Activated CD4-positive, alpha-beta memory T cell treated with anti-CD3 and anti-CD28 coated beads for 36 hours (primary cell): ENCODE measurements at regions not wholly inside any gene's neighbourhood (a gene's known extent, or its start where the extent isn't known, plus 50 kb on each side); places are given as distances from the start of the nearest gene placed in this dataset.

Source experiments
- CTCF ChIA-PET: fragments of 350-600 bp; sonication (Branson Sonifier 250); formaldehyde crosslinking; loops from one replicate; lab custom pipeline; 2021; ENCODE audit warnings: antibody characterized with exemption, inconsistent platforms; lab: Charles Lee
- POLR2A ChIA-PET: fragments of 350-600 bp; sonication (Branson Sonifier 250); formaldehyde crosslinking; loops from one replicate; lab custom pipeline; 2021; ENCODE audit warnings: antibody characterized with exemption; lab: Charles Lee
- DNase-seq: peaks from one replicate; pipeline ENCODE4 v3.0.0-alpha.2; 2020
- H3K27ac Mint-ChIP-seq: one replicate; pipeline ENCODE4 v1.8.0; 2021; ENCODE audit warnings: mixed read lengths
- H3K27me3 Mint-ChIP-seq: one replicate; pipeline ENCODE4 v1.8.0; 2021; ENCODE audit warnings: mixed read lengths
- H3K36me3 Mint-ChIP-seq: one replicate; pipeline ENCODE4 v1.8.0; 2021; ENCODE audit warnings: mixed read lengths
- H3K4me1 Mint-ChIP-seq: one replicate; pipeline ENCODE4 v1.8.0; 2021; ENCODE audit warnings: low read depth, mixed read lengths
- H3K4me3 Mint-ChIP-seq: one replicate; pipeline ENCODE4 v1.8.0; 2021; ENCODE audit warnings: mild to moderate bottlenecking, mixed read lengths
- H3K9me3 Mint-ChIP-seq: one replicate; pipeline ENCODE4 v1.8.0; 2021; ENCODE audit warnings: mixed read lengths
- intact Hi-C: fragments of 100-400 bp; cut with micrococcal nuclease; formaldehyde crosslinking; loops from one replicate; pipeline ENCODE4 v1.15.1; 2023

DNA sequence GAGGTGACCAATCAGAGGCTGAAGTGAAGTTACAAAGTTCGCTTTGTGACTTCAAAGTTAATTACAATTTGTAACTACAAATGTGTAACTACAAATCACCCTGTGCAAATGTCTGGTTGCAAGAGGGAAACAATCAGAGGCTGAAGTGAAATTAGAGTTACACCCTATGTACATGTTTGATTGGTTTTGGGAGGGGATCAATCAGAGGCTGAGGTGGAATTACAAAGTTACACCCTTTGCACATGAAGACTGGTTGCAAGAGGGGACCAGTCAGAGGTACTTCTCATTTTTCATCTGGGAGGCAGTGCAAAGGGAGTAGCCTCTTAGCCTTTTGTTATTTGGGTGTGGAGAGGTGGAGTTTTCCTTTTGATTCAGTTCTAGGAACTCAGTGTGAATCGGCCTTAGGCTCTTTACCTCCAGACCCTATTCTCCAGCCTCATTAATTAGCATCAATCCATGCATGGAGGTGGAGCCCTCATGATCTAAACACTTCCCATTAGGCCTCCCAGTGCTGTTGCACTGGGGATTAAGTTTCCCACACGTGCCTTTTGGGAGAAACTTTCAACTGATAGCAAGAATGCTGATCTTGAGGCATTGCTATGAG lies 291.3 kb upstream of the MTNR1B start:
- intact Hi-C loops: no loop called here
- no peaks in the 10 kb centered on the region for H3K36me3 Mint-ChIP-seq
- ChIA-PET CTCF (no interaction called here), POLR2A (no interaction called here)
- no peak overlapping the region for H3K27ac Mint-ChIP-seq
- no peak for DNase-seq
- H3K4me1 Mint-ChIP-seq: no peaks in the 10 kb centered on the region
- peaks cover 2% of the 10 kb centered on the region for H3K27me3 Mint-ChIP-seq
- peaks cover 2% of the 10 kb centered on the region for H3K9me3 Mint-ChIP-seq
- no peak overlapping the region for H3K4me3 Mint-ChIP-seq

DNA sequence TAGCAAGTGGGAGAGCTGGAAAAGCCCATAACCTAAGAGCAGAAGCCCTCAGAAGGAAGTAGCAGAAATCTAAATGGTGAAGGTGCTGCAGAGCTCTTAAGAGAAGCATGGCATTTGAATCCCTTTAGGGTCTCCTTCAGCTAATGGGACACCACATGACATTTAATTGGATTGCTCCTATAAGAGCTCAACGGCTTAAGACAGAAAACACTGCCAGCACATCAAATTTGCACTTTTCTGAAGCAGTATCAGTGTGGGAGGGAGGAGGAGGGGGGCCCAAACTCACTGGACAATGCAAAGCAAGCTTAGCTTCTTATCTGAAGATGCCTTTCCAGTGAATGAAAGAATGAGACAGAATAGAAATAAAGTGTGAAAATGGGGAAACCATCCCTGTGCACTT lies 287.9 kb upstream of the MTNR1B start:
- Mint-ChIP-seq H3K4me3 (no peak overlapping the region), H3K4me1 (no peaks in the 10 kb centered on the region), H3K27me3 (peaks cover 2% of the 10 kb centered on the region), H3K36me3 (no peaks in the 10 kb centered on the region), H3K9me3 (peaks cover 2% of the 10 kb centered on the region), H3K27ac (no peak overlapping the region)
- intact Hi-C loops: no loop called here
- ChIA-PET CTCF (no interaction called here), POLR2A (no interaction called here)
- no peak for DNase-seq

DNA sequence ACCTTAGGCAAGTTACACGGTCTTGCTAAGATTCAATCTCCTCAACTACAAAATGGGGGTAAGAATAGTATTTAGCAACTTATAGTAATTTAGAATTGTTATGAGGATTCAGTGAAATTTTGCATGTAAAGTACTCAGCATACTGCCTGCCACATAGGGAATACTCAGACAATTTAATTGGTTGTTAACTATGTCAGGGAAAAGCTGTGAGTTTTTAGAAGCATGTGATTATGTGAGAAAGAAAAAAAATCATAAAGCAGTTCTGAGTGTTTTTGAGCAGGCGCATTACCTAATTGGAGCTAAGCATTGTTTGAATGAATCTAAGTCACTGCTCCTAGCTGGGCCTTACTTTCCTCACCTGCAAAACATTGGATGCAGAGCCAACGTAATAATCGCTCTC lies 287.3 kb upstream of the MTNR1B start:
- ChIA-PET CTCF (no interaction called here), POLR2A (no interaction called here)
- peaks cover 2% of the 10 kb centered on the region for H3K27me3 Mint-ChIP-seq
- peaks cover 2% of the 10 kb centered on the region for H3K9me3 Mint-ChIP-seq
- no peak overlapping the region for H3K27ac Mint-ChIP-seq
- no peaks in the 10 kb centered on the region for H3K4me1 Mint-ChIP-seq
- intact Hi-C loops: no loop called here
- H3K4me3 Mint-ChIP-seq: no peak overlapping the region
- DNase-seq: no peak
- H3K36me3 Mint-ChIP-seq: no peaks in the 10 kb centered on the region

DNA sequence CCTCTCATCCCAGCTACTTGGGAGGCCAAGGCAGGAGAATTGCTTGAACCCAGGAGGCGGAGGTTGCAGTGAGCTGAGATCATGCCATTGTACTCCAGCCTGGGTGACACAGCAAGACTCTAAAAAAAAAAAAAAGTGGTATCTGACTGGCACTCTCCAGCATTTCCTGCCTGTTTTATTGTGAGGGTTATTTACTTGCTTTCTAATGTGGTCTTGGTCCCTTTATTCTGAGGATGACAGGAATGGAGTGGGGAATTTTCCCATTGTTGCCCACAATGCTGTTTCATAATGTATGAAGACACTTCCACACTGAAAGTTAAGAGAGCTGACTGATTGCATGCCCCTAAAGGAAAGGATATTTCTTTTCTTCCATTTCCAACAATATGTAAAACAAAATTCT lies 286.5 kb upstream of the MTNR1B start:
- intact Hi-C loops: no loop called here
- ChIA-PET CTCF (no interaction called here), POLR2A (no interaction called here)
- H3K4me3 Mint-ChIP-seq: no peak overlapping the region
- no peaks in the 10 kb centered on the region for H3K4me1 Mint-ChIP-seq
- peaks cover 2% of the 10 kb centered on the region for H3K9me3 Mint-ChIP-seq
- H3K27ac Mint-ChIP-seq: no peak overlapping the region
- no peak for DNase-seq
- H3K36me3 Mint-ChIP-seq: no peaks in the 10 kb centered on the region
- H3K27me3 Mint-ChIP-seq: peaks cover 2% of the 10 kb centered on the region

DNA sequence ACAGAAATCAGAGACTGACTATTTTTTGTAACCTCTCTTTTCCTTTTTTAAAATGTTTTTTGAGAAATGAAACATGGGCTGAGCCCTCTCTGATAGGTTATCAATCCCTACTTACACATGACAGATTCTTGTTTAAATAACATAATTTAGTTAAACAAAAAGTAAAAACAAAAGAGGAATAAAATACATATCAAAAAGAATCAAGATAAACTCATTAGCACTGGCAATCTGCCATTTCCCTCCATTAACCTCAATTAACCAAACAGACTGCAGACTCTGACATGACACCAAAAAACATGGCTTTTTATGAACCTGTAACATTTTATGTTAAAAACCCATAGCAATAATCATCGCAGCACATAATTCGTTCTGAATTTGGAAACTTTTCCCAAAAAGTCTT lies 284.4 kb upstream of the MTNR1B start:
- Mint-ChIP-seq H3K27ac (no peak overlapping the region), H3K27me3 (no peaks in the 10 kb centered on the region), H3K36me3 (no peaks in the 10 kb centered on the region), H3K9me3 (no peaks in the 10 kb centered on the region), H3K4me1 (no peaks in the 10 kb centered on the region), H3K4me3 (no peak overlapping the region)
- no peak for DNase-seq
- intact Hi-C loops: no loop called here
- ChIA-PET CTCF (no interaction called here), POLR2A (no interaction called here)

DNA sequence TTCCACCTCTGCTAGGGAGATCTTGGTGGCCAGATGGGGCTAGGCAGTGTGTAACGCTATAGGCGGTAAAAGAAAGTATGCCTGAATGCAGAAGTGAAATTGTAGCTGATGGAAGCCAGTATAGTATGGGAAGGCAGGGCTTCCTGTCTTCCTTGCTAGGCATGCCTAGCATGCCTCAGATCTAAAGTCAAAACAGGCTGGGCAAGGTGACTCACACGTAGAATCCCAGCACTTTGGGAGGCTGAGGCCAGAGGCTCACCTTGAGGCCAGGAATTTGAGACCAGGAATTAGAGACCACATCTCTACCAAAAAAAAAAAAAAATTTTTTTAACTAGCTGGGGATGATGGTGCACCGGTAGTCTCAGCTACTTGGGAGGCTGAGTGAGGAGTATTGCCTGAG lies 281.7 kb upstream of the MTNR1B start:
- Mint-ChIP-seq H3K27ac (no peak overlapping the region), H3K27me3 (no peaks in the 10 kb centered on the region), H3K9me3 (no peaks in the 10 kb centered on the region), H3K4me3 (no peak overlapping the region), H3K4me1 (no peaks in the 10 kb centered on the region), H3K36me3 (no peaks in the 10 kb centered on the region)
- ChIA-PET POLR2A (no interaction called here), CTCF (no interaction called here)
- intact Hi-C loops: no loop called here
- no peak for DNase-seq

DNA sequence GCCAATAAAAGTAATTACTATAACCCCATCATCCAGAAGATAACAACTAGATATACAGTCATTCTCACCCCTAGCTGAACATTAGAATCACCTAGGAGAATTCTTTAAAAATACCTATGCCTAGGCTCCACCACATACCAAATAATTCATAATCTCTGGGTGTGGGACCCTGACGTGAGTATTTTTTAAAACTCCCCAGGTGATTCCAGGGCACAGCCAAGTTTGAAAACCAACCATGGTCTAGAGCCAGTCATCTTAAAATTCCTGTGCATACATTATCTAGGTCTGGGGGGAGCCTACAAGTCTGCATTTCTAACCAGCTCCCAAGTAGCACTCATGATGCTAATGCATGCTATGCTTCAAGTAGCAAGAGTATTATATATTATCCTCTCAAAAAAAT lies 281.0 kb upstream of the MTNR1B start:
- no peaks in the 10 kb centered on the region for H3K27me3 Mint-ChIP-seq
- intact Hi-C loops: no loop called here
- no peaks in the 10 kb centered on the region for H3K4me1 Mint-ChIP-seq
- H3K4me3 Mint-ChIP-seq: no peak overlapping the region
- no peak overlapping the region for H3K27ac Mint-ChIP-seq
- POLR2A ChIA-PET: no interaction called here
- DNase-seq: no peak
- H3K36me3 Mint-ChIP-seq: no peaks in the 10 kb centered on the region
- CTCF ChIA-PET: no interaction called here
- no peaks in the 10 kb centered on the region for H3K9me3 Mint-ChIP-seq

DNA sequence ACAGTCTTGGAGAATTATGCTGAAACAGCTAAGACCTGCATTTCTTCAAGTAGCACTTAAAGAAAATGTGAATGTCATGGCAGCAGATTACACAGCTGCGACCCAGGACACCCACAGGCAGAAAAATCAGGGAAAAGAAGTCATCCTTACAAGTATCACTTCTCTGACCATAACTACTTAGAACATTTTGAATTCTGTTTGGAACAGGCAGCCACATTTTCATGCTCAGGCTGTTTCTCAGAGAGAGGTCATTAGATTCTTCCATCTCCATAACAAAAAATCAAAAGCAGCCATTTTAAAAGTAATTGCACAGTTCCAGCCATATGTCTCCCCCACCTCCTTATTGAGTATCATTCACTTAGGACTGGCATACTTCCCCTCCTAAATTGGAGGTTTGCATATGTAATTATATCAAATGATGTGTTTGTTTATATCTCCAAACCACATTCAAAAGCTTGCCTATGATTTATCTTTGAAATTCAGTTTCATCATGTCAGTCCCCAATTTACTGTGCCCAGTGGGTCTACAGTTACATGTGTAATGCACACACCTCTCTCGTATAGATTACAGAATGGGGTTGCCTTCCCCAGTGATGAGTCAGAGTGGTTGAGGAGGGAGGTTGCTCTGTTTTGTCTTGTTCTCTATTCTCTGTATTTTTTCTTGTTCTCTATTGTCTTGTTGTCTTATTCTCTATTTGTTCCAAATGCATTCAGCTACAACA lies 276.5 kb upstream of the MTNR1B start:
- no peak overlapping the region for H3K27ac Mint-ChIP-seq
- intact Hi-C loops: no loop called here
- H3K4me1 Mint-ChIP-seq: no peaks in the 10 kb centered on the region
- H3K27me3 Mint-ChIP-seq: no peaks in the 10 kb centered on the region
- POLR2A ChIA-PET: no interaction called here
- no peaks in the 10 kb centered on the region for H3K36me3 Mint-ChIP-seq
- no peaks in the 10 kb centered on the region for H3K9me3 Mint-ChIP-seq
- DNase-seq: no peak
- CTCF ChIA-PET: no interaction called here
- H3K4me3 Mint-ChIP-seq: no peak overlapping the region

DNA sequence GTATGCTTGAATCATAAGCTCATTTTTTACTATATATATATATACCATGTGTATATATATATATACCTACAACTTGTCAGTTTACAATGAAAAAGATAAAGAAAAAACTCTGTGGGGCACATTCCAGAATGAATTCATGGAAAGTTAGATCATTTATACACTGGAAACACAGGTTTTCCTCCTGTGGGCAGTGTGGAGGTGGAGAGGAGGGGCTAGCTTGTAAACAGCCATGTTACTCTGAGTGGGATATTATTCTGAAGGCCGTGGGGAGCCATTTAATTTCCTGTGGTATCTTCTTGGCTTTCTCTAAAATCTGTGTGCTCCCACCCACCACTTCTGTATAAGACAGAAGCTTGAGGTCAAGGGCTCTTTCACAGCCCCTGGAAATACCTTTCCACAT lies 273.4 kb upstream of the MTNR1B start:
- no peak overlapping the region for H3K27ac Mint-ChIP-seq
- ChIA-PET POLR2A (no interaction called here), CTCF (interaction anchor here (0.6 kb wide), 1 partner anchor 115 kb away, joined by 3 read pairs; no protein-coding TSS in a partner anchor)

DNA sequence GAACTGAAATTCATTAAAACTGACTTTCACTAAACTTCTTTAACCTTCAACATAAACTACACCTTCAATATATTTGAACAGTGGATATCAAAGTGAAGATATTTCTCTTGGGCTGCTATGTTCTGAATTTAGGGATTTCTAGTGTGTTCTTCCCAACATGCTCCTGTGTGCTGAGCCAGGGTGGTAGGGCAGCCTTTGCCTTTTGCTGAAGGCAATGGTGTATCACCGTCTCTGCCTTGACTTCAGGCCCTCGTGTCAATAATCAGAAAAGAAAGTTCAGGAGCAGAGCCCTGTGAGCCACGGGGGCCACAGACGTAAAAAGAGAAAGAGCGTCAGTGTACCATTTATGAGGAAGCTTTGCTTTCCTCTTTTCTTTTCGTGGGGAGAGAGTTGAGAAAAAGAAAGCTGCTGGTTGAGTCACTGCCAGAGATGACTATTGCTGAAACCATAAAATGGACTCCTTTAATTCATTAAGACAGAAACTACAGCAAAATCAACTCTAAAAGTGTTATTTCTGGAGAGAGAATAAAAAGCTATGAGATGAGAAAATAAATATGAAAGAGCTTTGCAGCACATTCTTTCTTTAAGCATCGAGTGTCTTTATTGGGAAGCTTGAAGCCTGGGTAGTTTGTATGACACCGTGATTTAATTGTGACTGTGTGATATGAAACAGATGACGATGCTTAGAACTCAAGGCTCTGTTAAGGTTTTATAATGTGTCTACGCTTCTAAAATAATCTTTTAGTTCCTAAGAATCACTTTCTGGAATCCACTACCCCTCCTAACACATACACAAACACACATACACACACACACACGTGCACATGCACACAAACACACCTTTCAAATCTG lies 271.8 kb upstream of the MTNR1B start:
- H3K4me1 Mint-ChIP-seq: no peaks in the 10 kb centered on the region
- no peaks in the 10 kb centered on the region for H3K36me3 Mint-ChIP-seq
- no peak overlapping the region for H3K4me3 Mint-ChIP-seq
- H3K27me3 Mint-ChIP-seq: no peaks in the 10 kb centered on the region
- ChIA-PET CTCF (no interaction called here), POLR2A (no interaction called here)
- no peak for DNase-seq
- no peaks in the 10 kb centered on the region for H3K9me3 Mint-ChIP-seq
- intact Hi-C loops: no loop called here
- H3K27ac Mint-ChIP-seq: no peak overlapping the region

More for the DNA sequence above, 273.4 kb upstream of the MTNR1B start:
- DNase-seq: no peak
- Mint-ChIP-seq H3K9me3 (no peaks in the 10 kb centered on the region), H3K4me3 (no peak overlapping the region), H3K27me3 (no peaks in the 10 kb centered on the region), H3K36me3 (no peaks in the 10 kb centered on the region), H3K4me1 (no peaks in the 10 kb centered on the region)
- intact Hi-C loops: no loop called here

DNA sequence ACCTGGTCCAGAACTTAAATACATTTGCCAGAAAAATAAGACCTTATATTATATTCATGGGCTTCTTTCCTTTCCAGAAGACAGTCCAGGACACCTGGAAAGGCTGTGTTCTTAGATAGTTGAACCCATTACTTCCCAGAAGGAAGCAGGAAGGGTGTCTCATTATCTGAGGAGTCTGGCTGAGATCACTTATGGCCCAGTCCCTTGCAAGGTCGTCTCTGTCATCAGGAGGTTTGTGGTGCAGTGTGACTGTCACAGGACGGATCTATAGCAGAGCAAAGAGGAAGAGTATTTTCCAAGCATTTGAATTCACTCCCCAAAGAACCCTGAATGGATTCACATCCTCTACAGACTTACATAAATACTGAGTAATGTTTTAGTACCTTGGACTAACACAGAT lies 270.7 kb upstream of the MTNR1B start:
- ChIA-PET CTCF (no interaction called here), POLR2A (no interaction called here)
- intact Hi-C loops: no loop called here
- no peaks in the 10 kb centered on the region for H3K27me3 Mint-ChIP-seq
- H3K27ac Mint-ChIP-seq: no peak overlapping the region
- H3K9me3 Mint-ChIP-seq: no peaks in the 10 kb centered on the region
- H3K4me3 Mint-ChIP-seq: no peak overlapping the region
- H3K36me3 Mint-ChIP-seq: no peaks in the 10 kb centered on the region
- DNase-seq: no peak
- no peaks in the 10 kb centered on the region for H3K4me1 Mint-ChIP-seq

DNA sequence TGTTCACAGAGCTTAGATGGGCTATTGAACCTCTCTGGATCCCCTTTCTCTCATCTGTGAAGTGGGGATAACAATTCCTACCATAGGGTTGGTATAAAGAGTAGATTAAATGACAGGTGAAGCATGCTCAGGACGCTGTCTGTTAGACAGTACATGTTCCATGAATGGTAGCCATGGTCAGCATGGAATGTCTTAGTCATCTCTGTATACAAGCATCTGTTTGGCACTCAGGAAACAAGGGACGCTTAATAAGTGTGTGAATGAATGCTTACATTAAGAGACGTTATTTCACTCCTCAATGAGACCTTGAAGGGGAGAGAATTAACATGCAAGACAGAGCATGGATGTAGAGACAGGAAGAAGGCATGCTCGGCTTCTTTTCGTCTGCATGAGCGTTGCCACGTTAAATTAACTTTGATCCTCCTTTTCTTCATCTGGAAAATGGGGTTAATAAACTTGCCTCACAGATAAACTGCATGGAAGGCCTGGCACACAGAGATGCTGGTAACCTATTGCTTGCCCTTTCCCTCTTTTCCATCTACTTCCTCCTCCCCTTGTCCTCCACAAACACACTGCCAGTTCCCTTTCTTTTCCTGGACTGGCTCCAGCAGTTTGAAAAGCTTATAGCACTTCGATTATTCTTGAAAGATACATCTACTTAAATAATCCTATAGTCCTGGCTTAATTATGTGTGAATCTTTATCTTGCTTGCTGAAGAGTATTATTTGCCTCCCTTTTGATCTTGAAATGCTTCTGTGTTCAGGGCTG lies 267.2 kb upstream of the MTNR1B start:
- Mint-ChIP-seq H3K9me3 (peaks cover 16% of the 10 kb centered on the region), H3K4me3 (no peak overlapping the region), H3K36me3 (no peaks in the 10 kb centered on the region), H3K27ac (no peak overlapping the region), H3K4me1 (no peaks in the 10 kb centered on the region), H3K27me3 (no peaks in the 10 kb centered on the region)
- intact Hi-C loops: no loop called here
- no peak for DNase-seq
- CTCF ChIA-PET: no interaction called here
- POLR2A ChIA-PET: no interaction called here
